ENCODE measurements at regions not wholly inside any gene's neighbourhood (a gene's known extent, or its start where the extent isn't known, plus 50 kb on each side); places are given as distances from the start of the nearest gene placed in this dataset.

DNA sequence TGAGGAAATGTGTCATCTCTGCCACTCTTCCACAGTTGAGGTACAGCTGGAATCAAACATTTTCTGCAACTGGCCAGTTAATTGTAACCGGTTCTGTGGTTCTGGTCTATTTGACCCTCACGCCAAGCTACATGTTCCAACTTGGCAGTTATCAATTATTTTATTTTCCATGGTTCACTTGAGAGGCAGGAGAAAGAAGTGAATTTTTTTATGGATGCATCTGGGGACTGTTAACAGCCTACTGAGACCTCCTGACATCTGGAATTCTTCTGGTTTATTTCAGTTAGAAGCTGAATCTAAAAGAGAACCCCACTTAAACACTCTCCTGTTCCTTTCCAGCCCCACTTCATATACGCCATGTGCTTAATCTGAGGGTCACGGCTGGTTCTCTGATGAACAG is 372.3 kb downstream of the DNAH5 start:
- no peak for TF ChIP-seq CTCF (IDR thresholded peaks at IDR 0.05 in 8 of 11, conservative IDR thresholded peaks at IDR 0.05 in 3 of 11)
- TF ChIP-seq POLR2A (IDR thresholded peaks at IDR 0.05) = no peak
